ENCODE measurements at regions not wholly inside any gene's neighbourhood (a gene's known extent, or its start where the extent isn't known, plus 50 kb on each side); places are given as distances from the start of the nearest gene placed in this dataset.
A peak's percentile ranks its signal among the peaks of the same experiment; 100 is the strongest.

DNA sequence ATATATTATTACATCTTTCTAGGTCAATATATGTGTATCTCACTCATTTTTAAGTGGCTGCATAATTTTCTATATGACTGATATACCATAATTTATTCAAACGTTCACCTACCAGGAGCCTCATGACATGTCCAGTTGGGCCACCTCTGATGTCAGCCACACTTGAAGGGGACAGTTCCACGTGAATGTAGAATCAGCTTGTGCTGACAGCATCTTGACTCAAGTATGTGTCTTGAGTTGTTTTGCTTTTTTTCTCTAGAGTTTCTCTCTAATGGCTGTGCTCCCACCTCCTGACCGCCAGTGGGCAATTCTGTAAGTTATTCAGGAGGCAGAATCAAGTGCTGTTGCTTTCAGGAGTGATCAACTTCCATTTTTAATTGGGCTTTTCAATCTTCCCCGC lies 237.9 kb downstream of the NFKBIZ start:
- DNase-seq = no peak

DNA sequence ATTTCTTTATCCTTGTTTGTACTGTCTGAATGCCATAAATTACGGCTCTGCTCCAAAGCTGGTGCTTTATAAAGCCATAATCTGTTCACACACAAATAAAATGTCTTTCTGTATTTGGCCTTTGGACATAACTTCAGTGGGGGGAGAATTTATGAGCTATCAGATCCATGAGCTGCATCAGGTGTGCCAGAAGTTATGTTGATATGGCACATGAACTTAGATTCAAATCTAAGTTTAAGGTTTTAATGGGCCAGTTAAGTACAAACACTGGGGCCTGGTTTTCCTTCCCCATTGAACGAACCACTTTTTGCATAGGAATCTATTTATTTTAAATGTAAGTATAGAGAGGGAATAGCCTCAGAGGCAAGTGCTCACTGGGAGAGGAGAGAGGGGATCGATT lies 239.9 kb downstream of the NFKBIZ start:
- DNase-seq = no peak

DNA sequence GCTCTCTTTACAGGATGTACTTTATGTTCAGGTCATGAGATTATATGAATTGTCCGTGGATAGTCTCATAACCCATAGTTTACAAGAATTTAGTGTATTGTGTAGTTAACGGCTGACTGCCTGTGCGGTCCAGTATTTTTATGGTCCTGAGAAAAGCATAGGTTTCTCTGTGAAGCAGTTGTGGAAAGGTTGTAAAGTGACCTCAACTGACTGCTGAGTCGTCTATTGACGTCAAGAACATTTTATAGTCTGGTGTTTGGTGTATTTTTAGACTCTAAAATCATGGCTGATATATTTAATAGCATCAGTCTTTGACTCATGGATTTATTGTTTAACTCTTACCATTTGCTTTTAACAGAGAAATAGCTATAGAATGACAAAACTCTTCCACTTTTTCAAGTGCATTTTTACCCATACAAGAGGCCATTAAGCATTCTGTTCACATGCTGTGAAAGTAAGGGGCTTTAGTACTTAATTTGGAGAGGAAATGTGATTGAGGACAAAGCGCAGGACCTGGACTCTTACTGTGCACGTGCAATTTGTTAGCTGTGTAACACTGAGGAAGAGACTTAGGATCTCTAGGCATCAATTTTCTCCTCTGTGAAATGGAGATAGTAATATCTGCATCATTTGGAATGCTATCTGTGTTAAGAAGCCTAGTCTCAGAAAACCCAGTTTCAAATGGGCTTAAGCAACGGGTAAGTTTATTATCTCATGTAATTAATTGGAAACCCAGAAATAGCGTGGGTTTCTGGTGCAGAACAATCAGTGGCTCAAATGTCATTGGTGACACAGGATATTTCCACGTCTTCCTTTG lies 240.8 kb downstream of the NFKBIZ start:
- DNase-seq = no peak

DNA sequence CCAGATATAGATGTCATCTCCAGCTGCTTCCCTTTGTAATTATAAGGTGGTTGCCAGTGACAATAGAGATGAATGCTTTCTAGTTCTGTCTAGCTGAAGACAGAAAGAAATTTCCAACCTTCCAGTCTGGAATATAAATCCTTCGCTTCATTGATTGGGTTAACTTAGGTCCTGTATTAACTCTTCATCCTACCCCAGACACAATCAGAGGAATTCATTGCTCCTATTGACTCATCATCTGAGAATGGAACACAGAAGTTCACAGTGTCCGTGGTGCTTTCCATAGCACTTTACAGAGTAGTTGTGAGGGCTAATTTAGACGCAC lies 241.4 kb downstream of the NFKBIZ start:
- no peak for DNase-seq

DNA sequence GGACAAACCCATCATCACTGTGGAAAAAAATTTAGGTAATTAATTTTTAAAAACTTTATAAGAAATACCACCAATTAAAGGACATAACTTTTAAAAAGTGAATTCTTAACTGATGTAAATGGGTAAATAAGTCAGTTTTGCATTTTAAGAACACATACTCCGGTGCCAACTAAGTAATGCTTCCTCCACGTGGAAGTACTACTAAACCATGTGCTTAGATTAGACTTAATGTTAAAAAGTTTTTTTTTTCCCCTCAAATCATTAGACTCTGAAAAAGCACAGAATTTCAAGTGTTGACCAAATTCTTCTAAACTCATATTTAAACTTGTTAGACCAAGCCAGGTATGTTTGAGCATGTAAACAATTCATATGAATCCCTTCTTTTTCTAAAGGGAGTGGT lies 242.0 kb downstream of the NFKBIZ start:
- DNase-seq = no peak

DNA sequence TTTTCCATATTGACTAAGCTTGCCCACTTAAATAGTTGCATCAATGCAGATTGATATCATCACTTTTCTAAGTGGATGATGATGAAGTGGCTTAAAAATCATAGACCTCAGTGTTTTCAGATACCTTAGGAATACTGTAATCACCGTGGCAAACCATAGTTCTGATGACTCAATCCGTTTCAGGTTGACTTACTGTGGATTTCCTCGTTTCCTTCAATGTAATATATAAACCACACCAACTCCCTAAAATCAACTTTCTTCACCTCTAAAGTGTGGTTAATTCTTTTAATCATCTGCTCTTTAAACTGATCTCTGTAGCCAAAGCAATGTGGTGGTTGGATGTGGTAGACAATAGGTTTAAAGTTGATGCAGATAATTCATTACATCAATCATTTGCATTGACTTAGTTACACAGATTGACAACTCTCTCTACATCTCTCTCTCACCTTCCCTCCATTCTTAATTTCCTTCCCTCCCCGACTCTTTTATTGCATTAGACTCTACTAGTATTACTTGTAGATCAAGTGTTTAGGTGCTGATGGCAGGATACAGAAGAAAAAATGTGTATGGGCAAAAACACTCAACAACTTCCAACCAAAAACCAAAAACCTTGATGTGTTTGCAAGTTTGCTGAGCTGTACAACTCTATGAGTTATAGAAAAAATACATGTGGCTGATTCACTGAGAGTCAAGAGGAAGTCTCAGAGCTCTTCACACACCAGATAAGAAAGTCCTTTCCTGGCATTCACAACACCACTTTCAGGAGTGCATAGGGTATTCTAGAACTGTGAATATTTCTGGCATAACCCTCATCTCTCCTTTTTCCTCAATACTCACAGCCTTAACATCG lies 243.5 kb downstream of the NFKBIZ start:
- no peak for DNase-seq

DNA sequence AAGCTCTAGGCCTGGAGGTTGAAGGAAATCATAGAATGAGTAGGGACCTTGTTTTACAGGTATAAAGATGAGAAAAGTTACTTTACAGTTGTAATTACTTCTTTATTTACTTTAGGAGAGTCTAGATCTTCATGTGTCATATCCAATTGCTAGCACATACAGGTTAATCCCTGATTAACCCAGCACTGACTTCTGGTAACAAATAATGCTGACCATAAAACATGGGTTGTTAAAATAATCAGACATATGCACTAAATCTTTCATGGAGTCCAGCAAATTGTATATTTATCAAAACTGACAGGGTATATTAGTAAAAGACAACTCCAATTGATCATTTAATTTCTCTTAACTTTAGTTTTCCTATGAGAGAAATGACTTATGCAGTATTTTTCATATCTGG lies 245.2 kb downstream of the NFKBIZ start:
- no peak for DNase-seq

DNA sequence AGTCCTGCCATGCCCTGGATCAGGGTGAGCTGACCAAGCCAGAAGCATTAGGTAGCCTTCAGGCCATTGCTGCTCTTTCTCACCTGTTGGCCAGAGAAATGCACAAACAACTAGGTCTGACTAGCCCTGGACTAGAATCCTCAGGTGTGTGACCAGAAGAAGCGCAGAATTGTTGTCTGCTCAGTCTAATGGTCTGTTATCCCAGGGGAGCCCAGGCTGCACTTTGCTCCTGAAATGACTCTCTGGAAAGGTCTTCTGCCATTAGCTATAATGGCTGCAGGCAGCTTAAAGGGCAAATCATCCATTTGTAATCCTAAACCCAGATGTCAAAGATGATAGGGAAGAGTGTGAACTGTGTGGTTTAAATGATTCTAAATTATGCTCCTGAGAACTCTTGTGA lies 246.1 kb downstream of the NFKBIZ start:
- no peak for DNase-seq

DNA sequence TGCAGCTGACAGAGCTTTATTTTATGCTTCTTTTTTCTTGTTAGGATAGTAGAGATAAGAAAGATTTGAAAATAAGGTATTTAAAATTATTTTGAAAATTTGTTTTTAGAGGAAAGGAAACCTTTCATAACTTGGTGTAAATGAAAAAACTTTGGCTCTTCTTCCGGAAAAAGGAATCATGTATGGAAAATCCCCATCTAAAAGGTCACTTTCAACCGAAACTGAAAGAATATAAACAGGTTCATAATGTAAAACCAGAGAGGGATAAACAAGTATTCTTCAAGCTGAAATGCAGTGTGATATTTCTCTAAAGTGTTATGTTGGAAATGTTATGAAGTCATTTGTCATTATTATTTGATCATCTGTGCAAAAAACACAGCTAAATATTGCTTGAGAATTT lies 246.8 kb downstream of the NFKBIZ start:
- DNase-seq = no peak

DNA sequence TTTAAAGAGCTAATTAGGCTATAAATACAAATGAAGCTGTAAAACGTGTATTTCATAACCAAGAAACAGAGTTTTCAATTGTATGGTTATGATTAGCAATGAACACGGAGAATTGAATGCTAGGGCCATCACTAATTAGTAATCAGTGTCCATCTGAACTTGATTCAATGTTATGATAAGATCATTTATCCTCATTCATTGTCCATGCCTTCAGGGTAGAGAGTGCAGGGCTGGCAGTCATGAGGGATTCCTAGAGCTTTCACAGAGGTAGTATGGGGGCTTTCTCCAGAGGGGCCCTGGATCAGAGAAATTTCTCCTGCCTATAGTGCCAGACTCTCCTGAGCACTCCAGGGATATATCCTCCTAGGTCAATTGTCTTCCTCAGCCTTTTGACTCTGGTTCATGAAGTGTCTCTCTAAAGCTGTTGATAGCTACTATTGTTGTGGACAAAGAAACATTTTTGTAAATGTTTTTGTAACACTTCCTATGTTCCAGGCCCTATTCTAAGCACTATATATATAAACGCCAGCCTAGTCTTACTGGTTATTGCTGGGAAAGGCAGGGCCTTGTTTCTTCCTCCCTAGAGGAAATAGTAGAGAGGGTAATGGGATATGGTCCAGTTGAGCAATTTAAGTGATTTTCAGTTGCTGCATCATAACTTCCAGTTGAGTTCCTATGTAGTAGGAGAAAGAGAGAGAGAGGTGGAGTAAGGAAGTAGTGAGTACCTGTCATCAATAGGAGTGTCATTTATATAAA lies 249.0 kb downstream of the NFKBIZ start:
- no peak for DNase-seq

DNA sequence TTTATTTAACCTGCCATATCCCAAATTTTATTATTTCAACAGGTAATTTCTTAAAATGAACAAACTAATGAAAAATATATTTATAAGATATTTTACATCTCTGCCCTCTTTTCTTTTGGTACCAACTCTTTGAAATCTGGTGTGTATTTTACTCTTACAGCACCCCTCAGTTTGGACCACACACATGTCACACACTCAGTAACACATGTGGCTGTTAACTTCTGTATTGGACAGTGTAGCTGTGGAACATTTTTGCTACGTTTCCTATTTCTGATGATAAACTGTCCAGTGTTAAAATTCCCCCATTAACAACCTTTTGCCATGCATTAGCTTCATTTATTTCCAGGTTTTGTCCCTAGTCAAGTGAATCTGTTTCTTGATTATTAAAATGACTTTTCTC lies 250.6 kb downstream of the NFKBIZ start:
- no peak for DNase-seq

DNA sequence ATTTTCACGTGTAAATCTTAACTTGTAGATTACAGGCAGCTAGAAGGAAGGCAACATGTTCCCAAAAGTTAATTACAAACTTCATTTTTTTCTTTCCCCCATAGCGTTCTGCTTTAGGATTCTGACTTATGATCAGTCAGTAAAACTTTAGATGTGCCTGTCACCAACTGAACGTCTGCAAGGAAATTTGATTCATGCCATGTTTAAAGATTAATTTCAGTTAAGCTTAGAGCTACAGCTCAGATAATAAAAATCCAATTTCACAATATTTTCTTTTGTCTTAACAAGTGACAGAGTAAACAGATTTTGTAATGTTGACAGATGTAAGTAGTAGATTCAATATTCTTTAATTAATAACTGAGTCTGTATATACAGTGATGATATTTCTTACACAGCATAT lies 253.1 kb downstream of the NFKBIZ start:
- no peak for DNase-seq

DNA sequence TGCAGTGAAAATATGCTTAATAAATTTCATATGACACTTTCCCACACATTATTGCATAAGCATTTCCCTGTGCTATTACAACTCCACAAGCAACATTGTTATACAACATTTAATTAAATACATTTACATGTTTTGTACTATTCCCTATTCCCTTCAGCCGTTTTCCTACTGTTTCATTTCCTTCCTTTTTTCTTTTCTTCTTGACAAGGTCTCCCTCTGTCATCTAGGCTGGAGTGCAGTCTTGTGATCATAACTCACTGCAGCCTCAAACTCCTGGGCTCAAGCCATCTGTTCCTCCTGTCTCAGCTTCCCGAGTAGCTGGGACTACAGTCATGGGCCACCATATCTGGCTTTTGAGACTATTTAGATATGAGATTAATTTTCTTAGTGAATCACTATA lies 254.7 kb downstream of the NFKBIZ start:
- no peak for DNase-seq

DNA sequence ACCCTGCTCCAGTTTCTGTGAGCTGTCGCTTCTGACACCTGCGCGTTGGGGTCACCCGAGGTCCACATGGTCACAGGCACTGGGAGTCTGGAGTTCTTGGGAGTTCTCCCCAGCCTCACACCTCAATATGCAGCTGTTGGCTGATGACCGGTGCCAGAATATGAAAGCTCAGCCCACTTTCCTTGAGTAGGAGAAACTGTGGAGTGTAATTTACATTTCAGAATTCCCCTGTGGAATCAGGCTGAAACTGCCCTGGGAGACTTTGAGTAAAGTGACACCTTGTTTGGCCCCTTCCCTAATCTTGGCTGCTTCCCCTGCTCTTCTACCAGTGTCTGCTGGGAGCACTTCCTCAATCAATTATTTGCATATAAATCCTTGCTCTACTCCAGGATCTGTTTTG lies 255.9 kb downstream of the NFKBIZ start:
- no peak for DNase-seq

DNA sequence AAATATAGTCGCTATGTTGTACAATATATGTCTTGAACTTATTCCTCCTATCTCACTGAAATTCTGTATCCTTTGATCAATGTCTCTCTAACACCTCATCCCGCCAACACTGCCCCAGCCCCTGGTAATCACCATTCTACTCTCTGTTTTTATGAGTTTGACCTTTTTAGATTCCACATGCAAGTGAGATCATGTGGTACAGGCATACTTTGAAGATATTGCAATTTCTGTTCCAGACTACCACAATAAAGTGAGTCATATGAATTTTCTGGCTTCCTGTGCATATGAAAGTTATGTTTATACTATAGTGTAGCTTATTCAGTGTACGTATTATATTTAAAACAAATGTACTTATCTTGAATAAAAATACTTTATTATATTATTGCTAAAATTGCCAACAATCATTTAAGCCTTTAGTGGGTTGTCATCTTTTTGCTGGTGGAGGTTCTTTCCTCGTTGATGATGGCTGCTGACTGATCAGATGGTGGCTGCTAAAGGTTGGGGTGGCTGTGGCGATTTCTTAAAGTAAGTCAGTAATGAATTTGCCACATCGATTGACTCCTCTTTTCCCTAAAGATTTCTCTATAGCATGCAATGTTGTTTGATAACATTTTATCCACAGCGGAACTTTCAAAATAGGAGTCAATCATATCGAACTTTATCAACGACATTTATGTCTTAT lies 257.2 kb downstream of the NFKBIZ start:
- DNase-seq = peak in 1 of 2 experiments; percentile 46

DNA sequence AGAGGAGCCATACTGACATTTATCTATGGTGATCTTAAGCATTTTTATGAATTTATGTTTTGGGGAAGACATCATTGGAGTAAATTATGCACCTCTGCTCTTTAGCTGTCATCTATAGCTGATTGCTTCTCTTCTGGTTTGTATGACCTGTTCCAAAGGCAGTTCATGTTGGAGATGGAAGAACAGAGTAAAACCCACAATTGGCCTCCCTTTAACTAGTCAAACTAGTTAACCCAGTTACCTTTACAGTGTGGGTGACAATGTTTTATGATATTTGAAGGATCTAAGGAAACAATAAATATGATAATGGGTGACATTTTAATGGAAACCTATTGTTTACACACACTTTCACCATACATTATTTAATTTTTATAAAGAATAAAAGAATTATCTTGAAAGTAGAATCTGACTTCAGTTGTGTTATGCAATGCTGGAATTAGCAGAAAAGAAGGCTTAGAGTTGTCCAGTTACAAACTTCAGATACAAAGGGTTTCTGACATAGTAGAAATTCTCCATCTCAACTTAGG lies 263.5 kb downstream of the NFKBIZ start:
- DNase-seq = no peak

DNA sequence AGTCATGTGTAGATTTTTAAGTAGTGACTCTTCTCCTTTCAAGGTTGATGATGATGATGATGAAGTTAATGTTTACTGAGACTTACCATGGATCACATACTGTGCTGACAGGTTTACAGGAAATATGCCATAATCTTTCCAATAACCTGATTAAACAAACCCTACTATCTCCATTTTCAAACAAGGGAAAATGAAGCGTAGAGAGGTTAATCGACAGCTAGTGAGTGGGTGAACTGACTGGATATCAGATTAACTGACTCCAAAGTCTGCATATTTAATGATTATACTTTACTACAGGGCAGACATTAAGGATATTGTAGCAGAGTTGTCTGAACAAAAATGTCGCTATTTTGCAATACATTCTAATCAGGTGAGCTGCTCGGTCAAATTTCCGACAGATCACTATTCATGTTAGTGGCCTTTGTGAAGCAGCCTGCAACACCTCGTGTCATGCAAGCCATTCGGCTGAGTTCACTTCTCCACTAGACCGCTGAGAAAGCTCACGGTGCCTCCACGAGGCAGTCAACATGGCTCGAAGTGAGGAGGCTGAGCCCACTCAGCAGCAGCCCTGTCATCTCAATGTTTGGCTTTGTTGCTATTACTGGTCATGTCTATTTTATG lies 264.2 kb downstream of the NFKBIZ start:
- DNase-seq = no peak

DNA sequence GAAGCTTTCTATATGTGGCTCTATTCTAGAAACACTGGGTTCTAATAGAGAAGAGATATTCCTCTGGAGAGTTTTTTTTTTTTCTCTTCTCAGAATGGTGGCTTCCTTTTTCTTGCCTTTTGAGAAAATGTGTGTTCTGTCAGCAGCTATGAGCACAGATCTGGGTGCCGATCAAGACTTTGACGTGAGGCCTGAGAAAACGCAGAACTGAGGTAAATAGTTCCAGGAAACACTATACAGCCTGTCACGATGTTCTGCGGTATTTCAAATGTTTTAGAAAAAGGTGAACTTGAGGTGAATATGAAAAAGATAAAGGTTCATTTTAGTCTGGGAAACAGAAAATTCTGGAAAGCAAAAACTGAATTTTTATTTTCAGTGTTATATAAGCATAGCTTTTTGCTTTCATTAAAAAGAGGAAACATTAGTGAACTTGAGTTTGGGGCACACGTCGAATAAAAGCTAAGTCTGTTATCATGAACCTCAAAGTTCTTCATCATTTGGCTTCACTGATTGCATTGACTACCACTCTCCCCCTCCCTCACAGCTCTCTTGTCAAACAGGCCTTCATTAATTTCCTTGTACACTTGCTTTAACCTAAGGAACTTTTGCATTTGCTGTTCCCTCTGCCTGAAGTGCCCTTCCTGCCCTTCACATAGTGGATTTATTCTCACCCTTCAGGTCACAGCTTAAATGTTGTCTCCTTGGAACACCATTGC lies 265.1 kb downstream of the NFKBIZ start:
- DNase-seq = peak; percentile 5 to 51

DNA sequence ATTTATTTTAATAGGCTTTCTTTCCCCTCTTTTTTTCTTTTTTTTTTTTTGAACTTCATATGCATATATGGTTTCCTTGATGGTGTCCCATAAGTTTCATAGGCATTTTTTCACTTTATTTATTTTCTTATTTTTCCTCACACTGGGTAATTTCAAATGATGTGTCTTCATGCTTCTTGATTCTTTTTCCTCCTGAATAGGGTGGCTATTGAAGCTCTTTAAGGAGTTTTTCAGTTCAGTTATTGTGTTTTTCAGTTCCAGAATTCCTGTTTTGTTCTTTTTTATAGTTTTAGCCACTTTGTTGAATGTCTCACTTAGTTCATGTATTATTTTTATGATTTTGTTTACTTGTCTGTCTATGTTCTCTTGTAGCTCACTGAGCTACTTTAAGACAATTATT lies 273.2 kb downstream of the NFKBIZ start:
- DNase-seq = no peak

DNA sequence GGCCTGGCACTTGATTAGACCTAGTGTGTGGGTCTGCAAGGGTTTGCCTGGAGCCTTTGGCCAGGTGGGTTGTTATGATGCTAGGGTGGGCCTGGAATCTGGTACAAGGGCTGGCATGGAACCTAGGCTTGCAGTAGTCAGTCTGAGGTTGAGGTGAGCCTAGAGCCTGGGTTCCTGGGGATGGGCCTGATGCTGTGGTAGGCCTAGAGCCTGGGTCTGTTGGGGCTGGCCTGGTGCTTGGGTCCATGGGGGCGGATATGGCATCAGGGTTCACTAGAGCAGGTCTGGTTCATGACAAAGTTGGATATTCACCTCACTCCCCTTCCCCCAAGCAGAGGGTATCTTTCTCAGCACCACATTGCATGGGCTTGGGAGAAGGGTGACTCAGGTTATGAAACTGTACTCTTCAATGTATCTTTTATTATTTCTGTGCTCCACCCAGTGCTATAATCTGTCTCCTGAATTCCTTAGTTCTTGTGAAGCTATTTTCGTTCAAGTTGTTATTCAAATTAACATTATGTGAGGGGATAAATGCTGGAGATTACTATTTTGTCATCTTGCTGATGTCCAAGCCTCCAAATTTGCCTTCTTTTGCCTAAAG lies 274.4 kb downstream of the NFKBIZ start:
- no peak for DNase-seq

DNA sequence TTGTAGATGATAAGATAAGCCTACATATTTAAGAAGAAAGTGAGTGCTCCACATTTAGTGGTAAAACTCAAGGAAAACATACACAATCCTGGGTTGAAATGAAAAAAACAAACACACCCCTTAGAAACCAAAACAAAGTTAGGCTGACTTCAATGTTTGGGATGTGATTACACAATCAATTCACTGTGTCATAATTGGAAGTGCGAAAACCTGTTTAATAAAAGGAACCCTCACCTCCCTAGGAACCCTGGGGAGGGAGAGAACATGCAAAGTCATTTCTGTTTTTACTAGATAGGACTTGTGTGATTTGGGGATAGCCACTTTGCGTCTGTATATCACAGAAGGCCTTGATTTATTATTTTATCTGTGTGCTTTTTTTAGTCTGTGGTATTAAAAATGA lies 275.0 kb downstream of the NFKBIZ start:
- no peak for DNase-seq

Measured in stimulated activated CD4-positive, alpha-beta T cell treated with anti-CD3 and anti-CD28 coated beads, Interleukin-4, amount 100 ng/mL, for 4 hours (primary cell).